Calu3 (cell line): ENCODE measurements at regions not wholly inside any gene's neighbourhood (a gene's known extent, or its start where the extent isn't known, plus 50 kb on each side); places are given as distances from the start of the nearest gene placed in this dataset.
"Not testable (repeated sequence)": the region's sequence is repeated elsewhere in the genome, so short reads cannot be mapped to it uniquely, and the experiment has no call there.

Source experiments
- BruUV-seq: library from RNA; stranded (reverse); fragments of 400-500 nt; replicated peaks from 2 replicates; lab custom pipeline; 2021; lab: Mats Ljungman, UMichigan
- CTCF ChIA-PET: fragments of 300-600 bp; sonication (Branson Sonifier 250); formaldehyde crosslinking; loops from one replicate; lab custom pipeline; 2022; ENCODE audit warnings: antibody characterized with exemption; lab: Charles Lee
- DNase-seq: peaks from one replicate; pipeline ENCODE4 v3.0.0; 2022
- H3K27ac Mint-ChIP-seq: one replicate; pipeline ENCODE4 v1.8.0; 2022; ENCODE audit warnings: mixed read lengths; ENCODE audit not compliant: unreplicated experiment
- H3K27me3 Mint-ChIP-seq: one replicate; pipeline ENCODE4 v1.8.0; 2022; ENCODE audit warnings: mixed read lengths; ENCODE audit not compliant: unreplicated experiment
- H3K36me3 Mint-ChIP-seq: one replicate; pipeline ENCODE4 v1.8.0; 2022; ENCODE audit warnings: mild to moderate bottlenecking, moderate library complexity, mixed read lengths; ENCODE audit not compliant: insufficient read depth, unreplicated experiment
- H3K4me1 Mint-ChIP-seq: one replicate; pipeline ENCODE4 v1.8.0; 2022; ENCODE audit warnings: mild to moderate bottlenecking, low read depth, mixed read lengths; ENCODE audit not compliant: unreplicated experiment
- H3K4me3 Mint-ChIP-seq: one replicate; pipeline ENCODE4 v1.8.0; 2022; ENCODE audit warnings: mild to moderate bottlenecking, low read depth, moderate library complexity, mixed read lengths; ENCODE audit not compliant: unreplicated experiment
- H3K9me3 Mint-ChIP-seq: one replicate; pipeline ENCODE4 v1.8.0; 2022; ENCODE audit warnings: low read depth, mixed read lengths; ENCODE audit not compliant: unreplicated experiment
- CTCF ChIP-seq: fragments of 200-600 bp; IDR thresholded peaks from one replicate; pipeline ENCODE4 v1.8.0; 2022; ENCODE audit warnings: antibody characterized with exemption; ENCODE audit not compliant: unreplicated experiment
- intact Hi-C: fragments of 100-400 bp; cut with micrococcal nuclease; formaldehyde crosslinking; loops from one replicate; pipeline ENCODE4 v1.10.0; 2022; ENCODE audit not compliant: unreplicated experiment

- Mint-ChIP-seq H3K27me3 (no peaks in the 10 kb centered on the region), H3K9me3 (no peaks in the 10 kb centered on the region), H3K27ac (no peak overlapping the region), H3K4me1 (no peaks in the 10 kb centered on the region), H3K4me3 (no peak overlapping the region), H3K36me3 (no peaks in the 10 kb centered on the region)
- DNase-seq = no peak
- intact Hi-C loops = no loop called here
- BruUV-seq = no TSS peak
- TF ChIP-seq CTCF = no peak
- CTCF ChIA-PET = no interaction called here
These were observed 362.0 kb downstream of the RFC3 start for GRCh38 chr13:34179927-34180326.

GRCh38 chr13:34181256-34181655, 363.3 kb downstream of the RFC3 start:
- CTCF ChIA-PET, H3K9me3 Mint-ChIP-seq, intact Hi-C loops, H3K27me3 Mint-ChIP-seq, BruUV-seq, H3K4me3 Mint-ChIP-seq, H3K36me3 Mint-ChIP-seq, H3K27ac Mint-ChIP-seq, DNase-seq, H3K4me1 Mint-ChIP-seq: not testable (repeated sequence)

GRCh38 chr13:34189946-34190345, 372.0 kb downstream of the RFC3 start:
- no peak for DNase-seq
- no peaks in the 10 kb centered on the region for H3K4me1 Mint-ChIP-seq
- TF ChIP-seq CTCF = no peak
- CTCF ChIA-PET = interaction anchor here (1.1 kb wide), 1 partner anchor 25 kb away, joined by 3 read pairs; no protein-coding TSS in a partner anchor
- H3K27me3 Mint-ChIP-seq = no peaks in the 10 kb centered on the region
- peaks cover 3% of the 10 kb centered on the region for H3K9me3 Mint-ChIP-seq
- H3K36me3 Mint-ChIP-seq = no peaks in the 10 kb centered on the region
- no peak overlapping the region for H3K4me3 Mint-ChIP-seq
- H3K27ac Mint-ChIP-seq = no peak overlapping the region
- intact Hi-C loops = no loop called here
- no TSS peak for BruUV-seq

- H3K4me3 Mint-ChIP-seq = no peak overlapping the region
- intact Hi-C loops = no loop called here
- no peak for TF ChIP-seq CTCF
- no peak for DNase-seq
- no TSS peak for BruUV-seq
- no peaks in the 10 kb centered on the region for H3K27me3 Mint-ChIP-seq
- no peaks in the 10 kb centered on the region for H3K36me3 Mint-ChIP-seq
- H3K27ac Mint-ChIP-seq = peak overlapping the region; percentile 20
- peaks cover 2% of the 10 kb centered on the region for H3K9me3 Mint-ChIP-seq
- CTCF ChIA-PET = no interaction called here
- H3K4me1 Mint-ChIP-seq = peaks cover 8% of the 10 kb centered on the region
These were observed 383.3 kb downstream of the RFC3 start for GRCh38 chr13:34201050-34201913.

GRCh38 chr13:34207334-34207733, 389.4 kb downstream of the RFC3 start:
- H3K27ac Mint-ChIP-seq = no peak overlapping the region
- CTCF ChIA-PET = interaction anchor here (0.5 kb wide), 1 partner anchor 734 kb away, joined by 3 read pairs; the partner anchor contains the start of gene NBEA
- no peak for TF ChIP-seq CTCF
- H3K4me3 Mint-ChIP-seq = no peak overlapping the region
- BruUV-seq = no TSS peak
- peaks cover 14% of the 10 kb centered on the region for H3K4me1 Mint-ChIP-seq
- H3K36me3 Mint-ChIP-seq = no peaks in the 10 kb centered on the region
- DNase-seq = peak; percentile 13
- no peaks in the 10 kb centered on the region for H3K27me3 Mint-ChIP-seq
- no peaks in the 10 kb centered on the region for H3K9me3 Mint-ChIP-seq
- intact Hi-C loops = no loop called here
